Colonic mucosa (tissue), 4 donors: ENCODE measurements at regions not wholly inside any gene's neighbourhood (a gene's known extent, or its start where the extent isn't known, plus 50 kb on each side); places are given as distances from the start of the nearest gene placed in this dataset.
"Not testable (repeated sequence)": the region's sequence is repeated elsewhere in the genome, so short reads cannot be mapped to it uniquely, and the experiment has no call there.

Experiments
- DNase-seq: peaks from one replicate; pipeline ENCODE4 v3.0.0-alpha.2; 2020
- H3K27ac ChIP-seq: fragments of 200-600 bp; one replicate; pipeline ENCODE4 v1.8.0; 2021
- H3K27me3 ChIP-seq: fragments of 200-600 bp; one replicate; pipeline ENCODE4 v1.8.0; 2021
- H3K36me3 ChIP-seq: fragments of 200-600 bp; one replicate; pipeline ENCODE4 v1.8.0; 2021
- H3K4me1 ChIP-seq: fragments of 200-600 bp; one replicate; pipeline ENCODE4 v1.8.0; 2021; ENCODE audit warnings: mild to moderate bottlenecking
- H3K4me3 ChIP-seq: fragments of 200-600 bp; one replicate; pipeline ENCODE4 v1.8.0; 2021
- H3K9ac ChIP-seq, 2 donors: one replicate each; pipeline ENCODE4 v1.7.0; 2013; ENCODE audit warnings: control low read depth in 2 of 2, low read depth in 2 of 2, low read length in 2 of 2
- H3K9me3 ChIP-seq: fragments of 200-600 bp; one replicate; pipeline ENCODE4 v1.8.0; 2021
- CTCF ChIP-seq: fragments of 200-600 bp; IDR thresholded peaks from one replicate; pipeline ENCODE4 v1.8.0; 2022; ENCODE audit warnings: antibody characterized with exemption, mild to moderate bottlenecking
- intact Hi-C: fragments of 100-400 bp; cut with DNase I; formaldehyde crosslinking; loops from one replicate; pipeline ENCODE4 v1.14.1; 2022
- donor health status: healthy.
- donor health status: DM: no; HTN: no; CAD: no.
- donor health status: DM: no; HTN: no; CAD: no.

GRCh38 chr1:22208268-22208972 lies 65.5 kb upstream of the WNT4 start:
- Histone ChIP-seq H3K27me3 (peaks cover 11% of the 10 kb centered on the region), H3K9ac (no peak overlapping the region), H3K9me3 (no peaks in the 10 kb centered on the region), H3K36me3 (no peaks in the 10 kb centered on the region), H3K4me1 (no peaks in the 10 kb centered on the region), H3K27ac (no peak overlapping the region), H3K4me3 (no peak overlapping the region)
- DNase-seq = no peak
- TF ChIP-seq CTCF = no peak
- intact Hi-C loops = no loop called here

GRCh38 chr1:22208973-22209378 lies 66.1 kb upstream of the WNT4 start:
- no peaks in the 10 kb centered on the region for H3K36me3 ChIP-seq
- no peaks in the 10 kb centered on the region for H3K9me3 ChIP-seq
- TF ChIP-seq CTCF = no peak
- no peak overlapping the region for H3K4me3 ChIP-seq
- H3K27ac ChIP-seq = no peak overlapping the region
- H3K9ac ChIP-seq = no peak overlapping the region
- H3K4me1 ChIP-seq = no peaks in the 10 kb centered on the region
- intact Hi-C loops = no loop called here
- H3K27me3 ChIP-seq = peaks cover 11% of the 10 kb centered on the region
- no peak for DNase-seq

GRCh38 chr1:22210176-22210575 lies 67.3 kb upstream of the WNT4 start:
- H3K27me3 ChIP-seq = peaks cover 11% of the 10 kb centered on the region
- TF ChIP-seq CTCF = no peak
- no peaks in the 10 kb centered on the region for H3K4me1 ChIP-seq
- H3K36me3 ChIP-seq = no peaks in the 10 kb centered on the region
- H3K9me3 ChIP-seq = no peaks in the 10 kb centered on the region
- no peak overlapping the region for H3K27ac ChIP-seq
- no peak overlapping the region for H3K9ac ChIP-seq
- H3K4me3 ChIP-seq = no peak overlapping the region
- intact Hi-C loops = no loop called here
- DNase-seq = no peak

- no peak overlapping the region for H3K4me3 ChIP-seq
- H3K36me3 ChIP-seq = no peaks in the 10 kb centered on the region
- H3K9ac ChIP-seq = no peak overlapping the region
- H3K9me3 ChIP-seq = no peaks in the 10 kb centered on the region
- H3K27ac ChIP-seq = no peak overlapping the region
- TF ChIP-seq CTCF = no peak
- H3K4me1 ChIP-seq = no peaks in the 10 kb centered on the region
- DNase-seq = no peak
- H3K27me3 ChIP-seq = peaks cover 11% of the 10 kb centered on the region
- intact Hi-C loops = no loop called here
Observed at GRCh38 chr1:22210636-22211035, 67.7 kb upstream of the WNT4 start.

GRCh38 chr1:22211459-22211858 lies 68.6 kb upstream of the WNT4 start:
- H3K9me3 ChIP-seq, H3K4me1 ChIP-seq, intact Hi-C loops, DNase-seq, H3K27ac ChIP-seq, H3K36me3 ChIP-seq, H3K9ac ChIP-seq, H3K4me3 ChIP-seq: not testable (repeated sequence)
- H3K27me3 ChIP-seq = peaks cover 11% of the 10 kb centered on the region

GRCh38 chr1:22212400-22213233 lies 69.7 kb upstream of the WNT4 start:
- Histone ChIP-seq H3K4me3 (no peak overlapping the region), H3K27ac (no peak overlapping the region), H3K36me3 (no peaks in the 10 kb centered on the region), H3K4me1 (no peaks in the 10 kb centered on the region), H3K9ac (no peak overlapping the region), H3K27me3 (peaks cover 11% of the 10 kb centered on the region), H3K9me3 (no peaks in the 10 kb centered on the region)
- intact Hi-C loops = no loop called here
- no peak for DNase-seq
- TF ChIP-seq CTCF = no peak
